ENCODE measurements at regions not wholly inside any gene's neighbourhood (a gene's known extent, or its start where the extent isn't known, plus 50 kb on each side); places are given as distances from the start of the nearest gene placed in this dataset.

DNA sequence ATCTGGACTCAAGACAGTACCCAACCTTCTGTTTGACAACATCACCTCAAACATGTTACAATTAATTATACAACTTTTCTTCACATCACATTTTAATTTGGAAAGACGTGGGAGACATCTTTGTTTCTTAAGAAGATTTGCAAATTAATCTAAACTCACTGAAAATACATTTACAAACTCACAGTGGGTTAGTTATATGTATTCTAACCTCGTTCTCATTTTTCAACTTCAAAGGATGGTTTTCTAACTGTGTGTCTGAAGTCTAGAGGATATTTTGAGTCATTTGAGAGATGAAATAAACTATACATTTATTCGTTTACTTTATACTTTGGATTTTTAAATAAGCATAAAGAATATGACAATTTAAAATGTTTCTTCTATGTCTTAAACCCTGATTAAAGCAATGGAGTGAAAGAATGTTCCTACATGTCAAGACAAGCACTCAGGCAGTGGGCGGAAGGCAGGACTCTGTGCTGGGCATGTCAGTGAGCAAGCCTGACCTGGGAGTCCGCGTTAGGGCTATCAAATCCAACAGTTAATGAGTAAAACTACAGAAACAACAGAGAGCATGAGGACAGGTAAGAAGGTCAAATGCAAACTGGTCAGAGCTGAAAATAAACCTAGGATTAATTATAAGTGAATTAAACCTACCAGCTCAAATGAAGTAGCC is 76.5 kb upstream of the CTTNBP2NL start:
- DNase-seq: no peak

DNA sequence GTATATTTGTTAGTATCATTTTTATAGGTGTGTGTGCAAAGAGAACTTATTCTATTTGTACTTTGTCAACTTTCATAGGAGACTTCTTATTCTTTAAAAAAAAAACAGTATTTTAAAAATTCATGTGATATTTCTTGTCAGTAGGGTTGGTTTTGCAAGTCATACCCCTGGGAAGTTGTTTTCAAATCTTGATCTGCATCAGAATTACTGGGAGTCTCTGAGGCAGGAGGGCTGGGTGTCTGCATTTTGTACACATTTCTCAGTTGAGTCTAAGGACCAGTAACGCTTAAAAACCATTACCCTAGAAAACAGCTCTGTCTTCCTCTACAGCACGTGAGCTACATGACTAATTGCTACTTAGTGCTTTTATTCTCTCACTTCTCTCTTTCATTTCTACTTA is 76.0 kb upstream of the CTTNBP2NL start:
- no peak for DNase-seq

DNA sequence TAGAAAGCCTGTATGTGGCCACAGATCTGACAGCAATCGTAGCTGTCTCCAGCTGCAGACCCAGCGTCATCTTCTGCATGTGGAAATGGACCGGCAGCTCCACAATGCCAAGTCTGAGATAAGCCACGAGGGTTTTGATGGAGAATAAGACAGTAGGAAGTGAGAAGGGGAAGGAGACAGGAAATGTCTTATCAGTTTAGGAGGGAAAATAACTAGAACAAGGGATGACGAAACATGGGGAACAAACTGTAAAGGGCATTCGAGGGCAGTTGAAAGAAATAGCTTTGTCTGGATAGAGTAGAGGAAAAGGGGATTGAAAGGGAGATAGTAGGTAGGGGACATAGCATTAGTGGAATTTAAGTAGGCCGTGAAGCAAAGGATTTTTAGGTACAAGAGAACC is 74.0 kb upstream of the CTTNBP2NL start:
- DNase-seq: no peak

DNA sequence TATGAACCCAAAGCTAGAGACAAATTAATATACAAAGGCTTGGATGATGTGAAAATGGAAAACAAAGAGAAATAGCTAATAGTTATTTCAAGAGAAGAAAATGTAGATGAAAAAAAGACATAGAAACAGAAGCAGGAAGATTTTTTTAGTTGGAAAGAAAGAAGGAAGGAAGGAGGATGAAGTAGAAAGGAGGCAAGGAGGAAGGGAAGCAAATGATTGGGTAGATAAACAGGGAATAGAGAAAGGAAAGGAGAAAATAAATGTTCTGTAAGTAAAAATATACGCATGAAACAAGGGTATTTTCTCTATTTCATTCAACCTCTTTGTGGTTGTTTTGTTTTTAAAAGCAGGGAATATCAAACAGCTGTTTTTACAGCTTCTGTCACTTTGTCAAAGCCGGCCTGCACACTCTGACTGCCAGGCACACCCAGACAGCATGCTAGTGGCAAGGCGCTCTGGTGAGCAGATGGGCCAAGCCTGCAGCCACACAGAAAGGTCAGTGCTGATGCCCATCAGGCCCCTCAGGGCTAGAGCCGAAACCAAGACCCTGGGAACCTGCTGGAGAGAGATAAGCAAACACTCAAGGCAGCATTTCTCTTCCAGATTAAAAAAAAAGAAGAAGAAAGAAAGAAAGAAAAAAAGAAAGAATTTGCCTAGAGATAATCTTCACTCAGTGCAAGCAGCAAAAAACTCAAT is 72.9 kb upstream of the CTTNBP2NL start:
- DNase-seq: no peak

DNA sequence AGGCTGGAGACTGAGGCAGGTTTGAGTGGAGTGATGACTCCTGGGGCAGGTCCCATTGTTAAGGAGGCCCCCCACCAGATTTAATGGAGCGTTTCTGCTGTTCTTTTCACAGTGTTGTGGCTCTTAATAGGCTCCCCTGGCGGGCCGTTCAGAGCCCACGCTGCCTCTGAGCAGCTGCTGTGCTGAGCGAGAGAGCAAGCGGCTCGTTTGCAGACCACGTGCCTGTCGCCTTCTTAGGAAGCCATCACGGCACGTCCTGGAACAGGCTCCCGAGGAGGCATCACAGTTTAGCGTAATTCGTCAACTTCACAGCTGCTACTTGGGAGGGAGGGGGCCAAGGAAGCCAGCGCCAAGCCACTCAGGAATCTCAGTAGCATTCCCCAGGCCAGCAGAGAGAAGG is 70.5 kb upstream of the CTTNBP2NL start:
- no peak for DNase-seq

DNA sequence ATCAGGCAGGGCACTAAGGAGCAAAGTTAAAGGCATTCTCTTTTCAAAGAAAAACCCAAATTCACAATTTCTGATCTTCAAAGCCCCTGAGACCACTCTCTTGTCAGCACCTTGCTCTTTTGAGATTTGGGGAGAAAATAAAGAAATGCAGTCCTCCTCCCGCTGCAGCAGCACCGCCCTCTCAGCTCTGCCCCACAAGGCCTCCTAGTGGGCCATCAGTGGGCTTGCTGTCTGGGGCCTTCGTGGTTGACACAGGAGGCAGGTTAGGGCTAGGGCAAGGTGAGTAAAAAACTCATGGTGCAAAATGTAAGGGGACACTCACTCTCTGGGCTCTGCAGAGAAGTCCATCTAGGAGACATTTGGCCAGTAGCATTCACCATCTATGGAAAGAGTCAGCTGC is 67.4 kb upstream of the CTTNBP2NL start:
- DNase-seq: no peak

DNA sequence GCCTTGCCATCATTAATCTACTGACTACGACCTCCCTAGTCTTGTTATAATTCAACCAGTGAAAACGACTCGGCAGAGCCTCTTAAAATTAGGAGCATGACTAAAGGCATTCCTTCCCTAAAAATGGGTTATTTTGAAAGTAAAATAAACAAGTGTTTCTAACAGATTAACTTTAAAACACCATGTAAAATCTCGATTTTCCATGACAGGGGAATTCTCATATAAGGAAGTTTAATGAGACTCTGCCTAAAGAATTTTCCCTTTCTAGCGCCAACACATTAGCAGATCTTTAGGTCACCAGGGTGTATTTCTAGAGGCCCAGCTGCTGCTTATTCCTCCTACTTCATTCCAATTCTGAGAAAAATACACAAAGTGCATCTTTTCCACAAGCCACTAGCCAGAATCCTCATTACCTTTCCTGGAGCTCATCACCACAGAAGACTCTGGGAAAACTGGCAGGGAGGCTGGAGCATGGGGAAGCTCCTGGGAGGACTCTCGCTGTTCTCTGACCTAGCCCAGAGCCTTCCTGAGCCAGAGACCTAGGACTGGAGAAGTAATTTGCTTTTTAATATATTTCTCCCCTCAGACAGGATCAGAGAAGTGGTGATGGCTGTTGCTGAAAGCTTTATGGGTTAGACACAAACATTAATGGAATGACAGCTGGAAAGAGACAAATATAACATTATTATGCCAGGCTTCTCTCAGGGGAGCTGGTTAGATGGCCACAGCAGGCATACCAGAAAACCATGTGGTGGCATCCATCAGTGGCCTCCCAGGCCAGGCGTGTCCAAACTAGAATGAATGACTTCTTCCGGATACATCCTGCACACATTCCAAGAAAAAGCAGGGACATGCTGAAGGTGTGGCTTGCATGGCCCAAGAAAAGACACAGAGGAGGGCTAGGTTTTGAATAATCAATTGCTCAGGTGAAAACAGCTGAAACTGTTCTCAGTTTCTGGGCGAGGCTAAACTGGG is 63.6 kb upstream of the CTTNBP2NL start:
- no peak for DNase-seq

DNA sequence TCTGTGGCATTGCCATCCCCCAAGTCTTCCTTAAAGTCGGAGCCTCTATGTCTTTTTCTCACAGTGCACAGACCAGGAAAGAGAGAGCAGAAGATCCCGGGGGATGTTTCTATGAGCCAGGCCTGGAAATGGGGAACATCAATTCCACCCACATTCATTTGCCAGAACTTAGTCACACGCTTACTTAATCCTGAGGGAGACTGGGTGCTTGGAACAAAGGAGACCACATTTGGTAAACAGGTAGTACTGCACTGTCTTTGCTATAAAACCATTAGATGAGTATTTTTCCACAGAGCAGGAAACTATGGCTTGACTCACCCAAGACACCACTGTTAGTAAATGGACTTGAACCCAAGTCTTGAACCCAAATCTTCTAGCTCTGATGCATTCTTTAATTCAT is 60.7 kb upstream of the CTTNBP2NL start:
- no peak for DNase-seq

DNA sequence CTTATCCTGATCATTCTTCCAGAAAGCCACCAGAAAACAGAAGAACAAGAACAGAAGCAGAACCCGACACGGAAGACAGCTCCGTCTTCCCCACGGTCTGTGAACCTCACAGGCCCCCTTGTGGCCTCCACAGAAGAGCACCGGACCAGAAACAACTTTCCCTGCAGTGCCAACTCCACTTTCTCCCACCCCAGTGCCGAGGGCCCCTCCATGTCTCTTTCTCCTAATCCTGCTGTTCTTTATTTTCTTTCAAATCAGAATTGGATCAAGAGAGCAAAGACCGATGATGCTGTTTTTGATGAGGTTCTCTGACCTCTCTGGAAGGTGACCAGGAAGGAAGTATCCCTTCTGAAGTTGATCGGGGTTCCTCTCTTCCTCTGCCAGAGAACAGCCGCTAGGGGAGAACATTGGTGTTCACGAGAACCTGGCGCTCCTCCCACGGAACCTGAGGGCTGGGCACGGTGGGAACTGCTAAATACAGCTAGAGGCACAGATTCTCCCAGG is 58.9 kb upstream of the CTTNBP2NL start:
- no peak for DNase-seq

DNA sequence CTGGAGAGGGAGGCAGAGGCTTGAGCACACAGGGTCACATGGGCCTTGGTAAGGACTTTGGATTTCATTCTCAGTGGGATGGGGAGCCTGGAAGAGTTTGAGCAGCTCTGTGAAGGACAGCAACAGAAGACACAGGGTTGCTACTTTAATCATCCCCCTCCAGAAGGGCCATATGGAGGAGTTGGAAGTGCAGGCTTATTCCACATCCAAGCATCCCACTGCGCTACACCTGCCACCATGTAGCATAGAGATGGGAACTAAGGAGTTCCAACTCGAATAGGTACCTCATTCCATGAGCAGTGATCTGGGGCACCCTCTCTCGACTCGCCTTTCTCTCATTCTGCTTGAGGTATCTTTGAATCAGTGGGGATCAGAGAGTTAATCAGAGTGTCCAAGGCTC is 54.0 kb upstream of the CTTNBP2NL start:
- no peak for DNase-seq

DNA sequence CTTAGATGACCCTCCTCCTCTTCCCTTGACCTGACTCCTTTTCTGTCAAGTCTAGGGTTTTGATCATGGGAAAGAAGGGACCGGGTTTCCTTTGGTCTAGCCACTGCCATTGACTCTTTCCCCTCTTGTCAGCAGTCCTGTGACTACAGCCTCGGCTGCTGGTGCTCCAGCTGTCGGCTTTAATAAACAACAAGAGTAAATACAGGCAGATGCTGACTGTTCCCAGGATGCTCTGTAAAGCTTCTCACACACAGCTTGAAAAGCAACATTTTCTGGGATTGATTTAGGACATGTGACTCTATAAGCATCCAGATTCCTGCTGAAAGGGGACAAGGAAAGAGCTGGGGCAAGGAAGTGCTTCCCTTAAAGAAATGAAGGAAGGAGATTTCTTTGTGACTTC is 53.5 kb upstream of the CTTNBP2NL start:
- no peak for DNase-seq

DNA sequence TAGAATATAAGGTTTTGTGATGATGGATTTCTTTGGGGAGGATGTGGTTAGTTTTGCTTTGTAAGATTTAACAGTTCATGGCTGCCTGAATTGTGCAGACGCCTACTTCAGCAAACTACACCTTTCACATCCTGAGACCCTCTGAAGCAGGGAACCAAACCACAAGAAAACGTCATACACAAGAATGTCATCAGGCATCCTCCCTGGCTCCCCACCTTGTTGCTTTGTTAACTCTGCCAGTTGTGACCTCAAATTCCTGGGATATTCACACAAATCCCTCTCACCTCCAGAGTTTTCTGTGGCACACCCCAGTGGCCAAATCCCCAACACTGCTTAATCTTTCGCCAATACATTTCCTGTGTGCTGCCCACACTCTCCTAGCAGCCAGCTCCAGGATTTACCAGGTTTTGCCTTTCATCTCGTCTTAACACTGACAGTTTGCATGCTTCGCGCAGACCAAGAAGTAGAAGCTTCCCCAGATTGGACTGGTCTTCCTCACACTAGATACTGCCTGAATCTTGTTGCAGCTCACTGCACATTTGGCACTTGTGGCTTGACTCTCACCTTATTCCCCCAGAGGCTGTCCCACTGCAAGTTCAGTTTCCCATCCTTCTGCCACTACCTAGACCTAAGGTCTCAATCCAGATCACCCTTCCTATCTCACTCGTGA is 51.1 kb upstream of the CTTNBP2NL start:
- DNase-seq: no peak

Data from amniotic stem cell (primary cell).